HG03432 (cell line): ENCODE measurements at regions not wholly inside any gene's neighbourhood (a gene's known extent, or its start where the extent isn't known, plus 50 kb on each side); places are given as distances from the start of the nearest gene placed in this dataset.
"Not testable (repeated sequence)": the region's sequence is repeated elsewhere in the genome, so short reads cannot be mapped to it uniquely, and the experiment has no call there.

ENCODE experiments used
- ATAC-seq: cut with Tn5 transposase; IDR thresholded peaks from one replicate; pipeline ENCODE4 v1.9.1; 2021; ENCODE audit warnings: mild to moderate bottlenecking, moderate library complexity; ENCODE audit not compliant: unreplicated experiment

- ATAC-seq: no peak
Observed at GRCh38 chr9:86633945-86634344, 279.7 kb upstream of the TUT7 start.

GRCh38 chr9:86632537-86632936 lies 278.3 kb upstream of the TUT7 start:
- ATAC-seq: no peak

- ATAC-seq: no peak
Observed at GRCh38 chr9:86629530-86629929, 275.3 kb upstream of the TUT7 start.

GRCh38 chr9:86626802-86627201 lies 272.6 kb upstream of the TUT7 start:
- no peak for ATAC-seq

GRCh38 chr9:86624630-86625029 lies 270.4 kb upstream of the TUT7 start:
- ATAC-seq: no peak

- ATAC-seq: no peak
Observed at GRCh38 chr9:86614871-86615849, 260.9 kb upstream of the TUT7 start.

GRCh38 chr9:86613943-86614342 lies 259.7 kb upstream of the TUT7 start:
- no peak for ATAC-seq

GRCh38 chr9:86611534-86611933 lies 257.3 kb upstream of the TUT7 start:
- ATAC-seq: not testable (repeated sequence)

GRCh38 chr9:86605303-86605702 lies 251.1 kb upstream of the TUT7 start:
- ATAC-seq: no peak

GRCh38 chr9:86604741-86605140 lies 250.5 kb upstream of the TUT7 start:
- no peak for ATAC-seq

GRCh38 chr9:86602715-86603114 lies 248.5 kb upstream of the TUT7 start:
- ATAC-seq: no peak

- ATAC-seq: no peak
Observed at GRCh38 chr9:86601697-86602096, 247.5 kb upstream of the TUT7 start.

- ATAC-seq: no peak
Observed at GRCh38 chr9:86600977-86601376, 246.8 kb upstream of the TUT7 start.

GRCh38 chr9:86600291-86600690 lies 246.1 kb upstream of the TUT7 start:
- ATAC-seq: no peak

- ATAC-seq: no peak
Observed at GRCh38 chr9:86599561-86599960, 245.4 kb upstream of the TUT7 start.

GRCh38 chr9:86598411-86599239 lies 244.4 kb upstream of the TUT7 start:
- no peak for ATAC-seq

- ATAC-seq: no peak
Observed at GRCh38 chr9:86594724-86595123, 240.5 kb upstream of the TUT7 start.

GRCh38 chr9:86591472-86591871 lies 237.3 kb upstream of the TUT7 start:
- no peak for ATAC-seq

- ATAC-seq: no peak
Observed at GRCh38 chr9:86589730-86590129, 235.5 kb upstream of the TUT7 start.

GRCh38 chr9:86589273-86589672 lies 235.1 kb upstream of the TUT7 start:
- no peak for ATAC-seq

- ATAC-seq: no peak
Observed at GRCh38 chr9:86586144-86586494, 231.9 kb upstream of the TUT7 start.
